Suprapubic skin (tissue), 4 donors: ENCODE measurements at regions not wholly inside any gene's neighbourhood (a gene's known extent, or its start where the extent isn't known, plus 50 kb on each side); places are given as distances from the start of the nearest gene placed in this dataset.

Source experiments
- EP300 ChIP-seq: sonication (generic); formaldehyde crosslinking; IDR thresholded peaks from one replicate; pipeline ENCODE4 v1.6.1; 2017; ENCODE audit warnings: antibody characterized with exemption
- POLR2A ChIP-seq, 2 donors: fragments of 450-650 bp; IDR thresholded peaks; one replicate each; pipeline ENCODE4 v1.6.1; 2017; ENCODE audit warnings: antibody characterized with exemption in 2 of 2, mild to moderate bottlenecking in 2 of 2, moderate library complexity in 2 of 2
- POLR2AphosphoS5 ChIP-seq, 3 donors: sonication (generic); formaldehyde crosslinking; IDR thresholded peaks; one replicate each; pipeline ENCODE4 v1.6.1; 2017; ENCODE audit warnings: antibody characterized with exemption in 3 of 3

DNA sequence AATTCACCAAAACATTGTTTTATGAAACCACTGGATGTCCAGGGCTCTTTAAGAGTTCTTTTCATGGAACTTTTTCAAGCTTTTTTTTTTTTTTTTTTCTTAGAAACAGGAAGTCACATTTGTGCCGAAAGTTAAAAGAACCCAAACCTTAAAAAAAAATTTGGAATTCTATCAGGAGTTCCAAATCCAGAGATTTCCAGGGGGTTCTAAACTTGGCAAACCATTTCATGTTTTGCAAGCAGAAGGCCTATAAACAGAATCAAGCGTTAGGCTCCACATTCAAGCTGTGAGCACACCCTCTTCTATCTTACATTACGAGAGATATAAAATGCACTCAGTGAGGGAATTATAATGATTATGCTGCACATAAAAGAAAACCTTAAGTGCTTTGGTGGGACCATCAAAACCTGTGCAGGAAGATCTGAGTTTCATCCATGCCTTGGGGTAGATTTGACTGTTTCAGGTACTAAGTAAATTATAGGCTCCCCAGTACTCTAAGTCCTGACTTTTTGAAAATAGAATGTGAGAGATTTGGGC is 154.8 kb upstream of the FAR2 start:
- no peak for TF ChIP-seq EP300
- TF ChIP-seq POLR2A (IDR thresholded peaks at IDR 0.05), result no peak
- no peak for TF ChIP-seq POLR2AphosphoS5 (IDR thresholded peaks at IDR 0.05)
